Hematopoietic multipotent progenitor cell treated with erythropoietin and hydrocortisone succinate and interleukin-3 and kit ligand, for 4 days (in vitro differentiated cells): ENCODE measurements at regions not wholly inside any gene's neighbourhood (a gene's known extent, or its start where the extent isn't known, plus 50 kb on each side); places are given as distances from the start of the nearest gene placed in this dataset.
"Not testable (repeated sequence)": the region's sequence is repeated elsewhere in the genome, so short reads cannot be mapped to it uniquely, and the experiment has no call there.

Experiments used
- DNase-seq: peaks from one replicate; pipeline ENCODE4 v3.0.0-alpha.2; 2015

DNA sequence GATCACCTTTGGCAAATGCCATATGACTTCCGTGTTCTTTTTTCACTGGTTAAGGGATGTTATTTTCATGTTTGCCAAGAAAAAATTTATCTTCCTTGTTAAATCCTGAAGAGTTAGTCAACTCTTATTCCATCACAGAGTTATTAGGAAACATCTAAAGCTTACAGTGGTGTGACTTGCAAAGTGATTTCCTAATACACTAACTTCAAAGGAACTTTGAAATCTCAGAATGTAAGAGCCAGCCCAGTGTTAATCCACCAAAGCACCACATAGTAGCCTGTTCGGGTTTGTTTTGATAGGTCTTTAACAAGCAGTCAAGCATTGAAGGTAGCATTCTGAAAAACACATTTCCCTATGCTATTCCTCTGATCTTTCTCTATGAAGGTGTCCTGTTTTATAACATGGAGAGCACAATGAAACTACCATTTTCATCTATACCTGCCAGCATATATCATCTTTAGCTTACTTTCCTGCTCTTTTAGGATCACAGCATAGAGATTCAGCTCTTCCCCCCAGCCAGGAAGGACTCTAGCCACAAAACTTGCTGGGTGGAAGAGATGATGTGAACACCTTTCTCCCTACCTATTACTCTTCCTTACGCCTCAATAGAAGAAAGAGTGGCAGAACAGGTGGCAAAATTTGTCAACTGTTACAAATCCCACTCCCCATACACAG, 82.4 kb upstream of the MAGI3 start:
- DNase-seq, result no peak

DNA sequence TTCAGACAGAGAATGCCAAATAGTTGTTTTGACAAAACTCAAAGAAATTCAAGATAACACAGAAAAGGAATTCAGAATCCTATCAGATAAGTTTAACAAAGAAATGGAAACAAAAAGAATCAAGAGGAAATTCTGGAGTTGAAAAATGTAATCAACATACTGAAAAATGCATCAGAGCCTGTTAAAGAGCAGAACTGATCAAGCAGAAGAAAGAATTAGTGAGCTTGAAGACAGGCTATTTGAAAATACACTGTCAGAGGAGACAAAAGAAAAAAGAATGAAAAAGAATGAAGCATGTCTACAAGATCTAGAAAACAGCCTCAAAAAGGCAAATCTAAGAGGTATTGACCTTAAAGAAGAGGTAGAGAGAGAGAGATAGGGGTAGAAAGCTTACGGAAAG, 77.7 kb upstream of the MAGI3 start:
- DNase-seq, result not testable (repeated sequence)

DNA sequence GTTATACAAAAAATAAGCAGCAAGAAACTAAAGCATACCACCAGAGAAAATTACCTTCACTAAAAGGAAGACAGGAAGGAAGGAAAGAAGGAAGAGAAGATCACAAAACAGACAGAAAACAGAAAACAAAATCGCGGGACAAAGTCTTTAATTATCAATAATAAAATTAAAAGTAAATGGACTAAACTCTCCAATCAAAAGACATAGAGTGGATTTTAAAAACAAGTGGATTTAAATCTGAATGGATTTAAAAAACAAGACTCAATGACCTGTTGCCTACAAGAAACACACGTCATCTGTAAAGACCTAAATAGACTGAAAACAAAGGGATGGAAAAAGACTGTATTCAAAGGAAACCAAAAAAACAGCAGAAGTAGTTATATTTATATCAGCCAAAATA, 75.7 kb upstream of the MAGI3 start:
- no peak for DNase-seq

DNA sequence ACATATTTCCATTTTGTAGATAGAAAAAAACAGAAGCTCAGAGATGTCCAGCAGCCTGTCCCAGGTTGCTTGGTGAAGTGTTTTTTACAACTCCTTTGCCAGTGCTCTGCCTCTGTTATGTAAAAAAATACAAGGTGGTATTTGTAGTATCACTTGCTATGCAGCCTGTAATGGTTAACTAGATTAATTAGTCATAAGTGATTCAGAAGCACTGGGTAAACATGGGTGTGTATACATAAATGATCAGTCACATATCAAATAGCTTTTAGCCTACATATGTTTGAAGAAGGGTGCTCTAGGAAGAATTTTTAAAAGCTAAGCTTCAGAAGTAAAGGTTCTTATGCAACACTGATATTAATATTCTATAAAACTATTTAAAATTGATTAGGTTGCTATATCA, 70.0 kb upstream of the MAGI3 start:
- DNase-seq, result no peak

DNA sequence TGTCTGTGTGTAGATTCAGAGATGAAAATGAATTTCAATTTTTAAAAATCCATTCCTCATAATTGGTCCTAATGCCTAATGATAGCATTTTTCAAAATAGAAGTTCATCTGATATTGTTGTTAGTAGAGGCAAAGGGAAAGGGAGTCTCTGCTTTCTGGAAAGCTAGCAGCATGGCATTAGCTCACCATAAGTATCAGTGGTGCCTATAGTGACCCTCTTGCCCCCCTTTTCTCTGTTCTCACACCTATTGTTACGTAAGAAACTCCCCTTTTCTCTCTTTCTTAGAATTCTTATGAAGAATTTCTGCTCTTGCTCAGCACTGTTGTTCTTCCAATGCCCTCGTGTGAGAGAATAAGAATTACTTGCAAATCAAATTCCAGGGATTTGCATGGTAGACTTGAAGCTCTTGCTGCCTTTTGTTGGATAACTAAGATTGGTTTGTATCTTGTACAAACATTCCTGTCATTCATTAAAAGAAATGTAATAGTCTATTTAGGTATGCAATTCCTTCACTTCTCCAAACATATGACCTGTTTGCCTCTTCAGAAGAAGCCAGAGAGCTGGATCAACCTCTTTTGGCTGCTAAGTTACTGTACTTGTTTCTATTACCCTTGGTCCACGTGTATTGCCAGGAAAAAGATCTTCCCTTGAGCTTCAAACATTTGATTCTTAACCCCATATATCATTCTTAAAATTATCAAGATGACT, 69.2 kb upstream of the MAGI3 start:
- DNase-seq, result no peak

- DNase-seq, result no peak
These were observed 68.4 kb upstream of the MAGI3 start for GRCh38 chr1:113321771-113322387.

- no peak for DNase-seq
These were observed 67.9 kb upstream of the MAGI3 start for GRCh38 chr1:113322439-113322838.

DNA sequence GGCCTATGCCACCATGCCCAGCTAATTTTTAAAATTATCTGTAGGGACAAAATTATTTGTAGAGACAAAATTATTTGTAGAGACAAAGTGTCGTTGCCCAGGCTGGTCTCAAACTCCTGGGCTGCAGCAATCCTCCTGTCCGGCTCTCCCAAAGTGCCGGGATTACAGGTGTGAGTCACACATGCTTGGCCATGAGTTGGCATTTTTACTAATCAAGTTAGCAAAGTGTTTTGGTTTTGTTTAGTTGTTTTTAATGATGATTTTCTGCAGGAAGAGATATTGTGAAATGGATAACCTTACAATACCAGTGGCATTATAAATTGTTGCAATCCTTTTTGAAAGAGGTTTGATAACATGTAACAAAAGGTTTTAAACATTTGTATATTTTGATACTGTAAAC, 65.3 kb upstream of the MAGI3 start:
- DNase-seq, result no peak

DNA sequence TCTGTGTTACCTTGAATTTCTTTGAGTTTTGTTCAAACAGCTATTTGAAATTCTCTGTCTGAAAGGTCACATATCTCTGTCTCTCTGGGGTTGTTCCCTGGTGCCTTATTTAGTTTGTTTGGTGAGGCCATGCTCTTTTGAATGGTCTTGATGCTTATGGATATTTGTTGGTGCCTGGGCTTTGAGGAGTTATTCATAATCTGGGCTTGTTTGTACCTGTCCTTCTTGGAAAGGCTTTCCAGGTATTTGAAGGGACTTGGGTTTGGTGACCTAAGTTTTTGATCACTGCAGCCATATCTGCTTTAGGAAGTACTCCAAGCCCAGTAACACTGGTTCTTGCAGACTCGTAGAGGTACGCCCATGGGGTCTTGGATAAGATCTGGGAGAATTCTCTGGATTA, 63.3 kb upstream of the MAGI3 start:
- DNase-seq, result no peak

GRCh38 chr1:113333056-113333455, 57.3 kb upstream of the MAGI3 start:
- no peak for DNase-seq

DNA sequence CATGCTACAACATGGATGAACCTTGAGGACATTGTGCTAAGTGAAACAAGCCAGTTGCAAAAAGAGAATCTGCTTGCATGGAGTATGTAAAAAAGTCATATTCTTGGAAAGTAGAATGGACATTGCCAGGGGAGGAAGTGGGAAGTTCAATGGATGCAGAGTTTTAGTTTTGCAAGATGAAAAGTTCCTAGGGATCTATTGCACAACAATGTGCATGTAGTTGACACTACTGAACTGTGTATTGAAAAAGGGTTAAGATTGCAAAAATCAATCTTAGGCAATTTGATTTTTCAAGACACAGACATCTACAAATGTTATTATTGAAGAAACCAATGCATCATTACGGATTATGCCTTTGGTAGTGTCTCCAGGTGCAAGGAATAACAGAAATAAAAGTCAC, 50.3 kb upstream of the MAGI3 start:
- no peak for DNase-seq
